ENCODE measurements at regions not wholly inside any gene's neighbourhood (a gene's known extent, or its start where the extent isn't known, plus 50 kb on each side); places are given as distances from the start of the nearest gene placed in this dataset.

GRCh38 chr15:57884936-57885335 lies 178.4 kb downstream of the POLR2M start:
- no peak for TF ChIP-seq CTCF (IDR thresholded peaks at IDR 0.05)
- H3K9me3 ChIP-seq (ENCODE audit: control insufficient read depth, low read length): no peaks in the 10 kb centered on the region
- no peak overlapping the region for H3K9ac ChIP-seq
- no peak overlapping the region for H2AFZ ChIP-seq
- no peaks in the 10 kb centered on the region for H3K36me3 ChIP-seq (ENCODE audit: control insufficient read depth, insufficient read depth, low read length)
- H3K27me3 ChIP-seq (ENCODE audit: control insufficient read depth, insufficient read depth, low read length): no peaks in the 10 kb centered on the region
- H3K4me1 ChIP-seq: no peaks in the 10 kb centered on the region
- H3K4me2 ChIP-seq (ENCODE audit: low read length): no peak overlapping the region
- no peak overlapping the region for H3K4me3 ChIP-seq (ENCODE audit: low read depth, low read length)
- H3K27ac ChIP-seq: no peak overlapping the region
- no peaks in the 10 kb centered on the region for H3K79me2 ChIP-seq

GRCh38 chr15:57885435-57885834 lies 178.9 kb downstream of the POLR2M start:
- Histone ChIP-seq H3K27ac (no peak overlapping the region), H3K79me2 (no peaks in the 10 kb centered on the region), H3K27me3 (ENCODE audit: control insufficient read depth, insufficient read depth, low read length) (no peaks in the 10 kb centered on the region), H2AFZ (no peak overlapping the region), H3K9me3 (ENCODE audit: control insufficient read depth, low read length) (no peaks in the 10 kb centered on the region), H3K9ac (no peak overlapping the region), H3K36me3 (ENCODE audit: control insufficient read depth, insufficient read depth, low read length) (no peaks in the 10 kb centered on the region), H3K4me3 (ENCODE audit: low read depth, low read length) (no peak overlapping the region), H3K4me1 (no peaks in the 10 kb centered on the region), H3K4me2 (ENCODE audit: low read length) (no peak overlapping the region)
- no peak for TF ChIP-seq CTCF (IDR thresholded peaks at IDR 0.05)

- no peak overlapping the region for H3K9ac ChIP-seq
- no peak overlapping the region for H2AFZ ChIP-seq
- no peaks in the 10 kb centered on the region for H3K36me3 ChIP-seq (ENCODE audit: control insufficient read depth, insufficient read depth, low read length)
- no peaks in the 10 kb centered on the region for H3K79me2 ChIP-seq
- no peak overlapping the region for H3K27ac ChIP-seq
- TF ChIP-seq CTCF (IDR thresholded peaks at IDR 0.05): no peak
- H3K27me3 ChIP-seq (ENCODE audit: control insufficient read depth, insufficient read depth, low read length): no peaks in the 10 kb centered on the region
- peaks cover 4% of the 10 kb centered on the region for H3K9me3 ChIP-seq (ENCODE audit: control insufficient read depth, low read length)
- H3K4me2 ChIP-seq (ENCODE audit: low read length): no peak overlapping the region
- H3K4me3 ChIP-seq (ENCODE audit: low read depth, low read length): no peak overlapping the region
- H3K4me1 ChIP-seq: no peaks in the 10 kb centered on the region
Observed at GRCh38 chr15:57887825-57888224, 177.7 kb downstream of the ALDH1A2 start.

GRCh38 chr15:57890351-57890750 lies 175.2 kb downstream of the ALDH1A2 start:
- Histone ChIP-seq H3K9ac (no peak overlapping the region), H3K4me1 (no peaks in the 10 kb centered on the region), H3K27ac (no peak overlapping the region), H3K4me3 (ENCODE audit: low read depth, low read length) (no peak overlapping the region), H3K27me3 (ENCODE audit: control insufficient read depth, insufficient read depth, low read length) (no peaks in the 10 kb centered on the region), H3K4me2 (ENCODE audit: low read length) (no peak overlapping the region), H2AFZ (no peak overlapping the region), H3K79me2 (no peaks in the 10 kb centered on the region), H3K9me3 (ENCODE audit: control insufficient read depth, low read length) (peaks cover 4% of the 10 kb centered on the region), H3K36me3 (ENCODE audit: control insufficient read depth, insufficient read depth, low read length) (no peaks in the 10 kb centered on the region)
- no peak for TF ChIP-seq CTCF (IDR thresholded peaks at IDR 0.05)

GRCh38 chr15:57890878-57891277 lies 174.6 kb downstream of the ALDH1A2 start:
- Histone ChIP-seq H3K4me3 (ENCODE audit: low read depth, low read length) (no peak overlapping the region), H3K79me2 (no peaks in the 10 kb centered on the region), H3K9me3 (ENCODE audit: control insufficient read depth, low read length) (peaks cover 4% of the 10 kb centered on the region), H2AFZ (no peak overlapping the region), H3K27me3 (ENCODE audit: control insufficient read depth, insufficient read depth, low read length) (no peaks in the 10 kb centered on the region), H3K9ac (no peak overlapping the region), H3K36me3 (ENCODE audit: control insufficient read depth, insufficient read depth, low read length) (no peaks in the 10 kb centered on the region), H3K4me1 (no peaks in the 10 kb centered on the region), H3K4me2 (ENCODE audit: low read length) (no peak overlapping the region), H3K27ac (no peak overlapping the region)
- TF ChIP-seq CTCF (IDR thresholded peaks at IDR 0.05): no peak
